ENCODE measurements at regions not wholly inside any gene's neighbourhood (a gene's known extent, or its start where the extent isn't known, plus 50 kb on each side); places are given as distances from the start of the nearest gene placed in this dataset.

DNA sequence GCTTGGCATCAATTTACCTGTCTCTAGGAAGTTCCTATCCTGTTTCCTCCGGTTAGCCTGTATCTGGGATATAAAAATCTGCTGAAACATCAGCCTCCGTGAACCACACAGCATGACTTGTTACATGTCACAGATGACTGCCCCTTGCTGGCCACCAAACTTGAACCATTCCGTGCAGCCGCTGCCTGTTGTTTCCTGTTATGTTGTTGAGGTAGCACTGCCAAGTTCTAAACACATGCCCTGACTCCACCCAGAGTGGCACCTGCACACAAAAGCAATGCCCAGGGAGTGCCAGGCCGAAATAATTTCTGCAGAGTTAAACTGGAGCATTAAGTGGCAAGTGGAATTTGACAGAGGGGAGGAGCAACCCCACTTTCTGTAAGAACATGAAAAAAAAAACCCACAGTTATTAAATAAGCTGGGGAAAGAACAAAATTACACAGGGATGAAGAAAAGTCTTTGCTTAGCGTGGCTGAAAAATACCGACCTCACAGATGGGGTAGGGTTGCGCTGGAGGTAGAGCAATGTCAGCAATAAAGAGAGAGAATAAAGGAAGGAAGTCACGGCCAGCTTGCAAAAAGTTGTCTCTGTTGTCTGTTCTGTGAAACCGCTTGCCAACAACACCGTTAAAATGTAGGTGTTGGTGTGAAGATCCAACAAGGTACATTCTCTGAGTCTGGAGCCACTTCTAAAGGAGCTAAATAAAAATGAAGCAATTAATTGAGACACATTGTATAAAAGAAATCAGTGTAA, 174.6 kb upstream of the CDH13 start:
- Histone ChIP-seq H3K79me2 (ENCODE audit: control insufficient read depth in 1 of 2, insufficient read depth in 2 of 2, low read length in 2 of 2) (no peaks in the 10 kb centered on the region), H3K27me3 (replicated peaks in 1 of 4; ENCODE audit: control insufficient read depth in 3 of 4, extremely low read depth in 1 of 4, insufficient read depth in 3 of 4, low read length in 3 of 4) (peaks cover 0 to 3% (median 0%) of the 10 kb centered on the region in 4 experiments; a peak in 2 of 7 replicates), H4K91ac (replicated peaks; ENCODE audit: insufficient read length, low read length) (no peak overlapping the region), H2BK20ac (ENCODE audit: low read length) (no peak overlapping the region), H3K23me2 (ENCODE audit: low read depth, low read length) (no peaks in the 10 kb centered on the region), H3K4ac (replicated peaks; ENCODE audit: insufficient read length, low read depth, low read length) (no peak overlapping the region), H3K23ac (ENCODE audit: insufficient read length) (no peak overlapping the region), H3K9ac (replicated peaks in 1 of 4; ENCODE audit: extremely low read depth in 1 of 4, low read depth in 3 of 4, low read length in 3 of 4) (no peak overlapping the region), H2BK15ac (ENCODE audit: low read length) (no peak overlapping the region), H3K9me3 (ENCODE audit: insufficient read depth in 2 of 2, low read depth in 1 of 2, low read length in 1 of 2) (no peaks in the 10 kb centered on the region), H4K8ac (ENCODE audit: extremely low read depth, insufficient read depth, low read length) (no peak overlapping the region), H2BK120ac (replicated peaks; ENCODE audit: low read depth, low read length) (no peak overlapping the region), H3K27ac (ENCODE audit: low read depth, low read length) (no peak overlapping the region), H2AFZ (ENCODE audit: low read length) (no peak overlapping the region), H3K14ac (ENCODE audit: insufficient read length) (no peak overlapping the region), H3K36me3 (ENCODE audit: control insufficient read depth in 2 of 4, insufficient read depth in 4 of 4, low read length in 3 of 4) (no peaks in the 10 kb centered on the region), H3K4me2 (ENCODE audit: insufficient read depth in 1 of 2, low read depth in 2 of 2, low read length in 2 of 2) (no peak overlapping the region), H4K20me1 (replicated peaks in 1 of 2; ENCODE audit: control insufficient read depth in 1 of 2, insufficient read depth in 2 of 2, low read length in 2 of 2) (no peaks in the 10 kb centered on the region), H3K4me3 (ENCODE audit: extremely low read depth in 1 of 4, insufficient read depth in 2 of 4, low read depth in 3 of 4, low read length in 4 of 4) (no peak overlapping the region), H3K56ac (replicated peaks; ENCODE audit: insufficient read length, low read depth, low read length) (no peak overlapping the region), H4K5ac (ENCODE audit: insufficient read length, low read depth, low read length) (no peak overlapping the region), H3K18ac (ENCODE audit: extremely low read depth, low read length) (no peak overlapping the region), H2BK12ac (ENCODE audit: low read depth, low read length) (no peak overlapping the region), H3K79me1 (ENCODE audit: low read depth, low read length) (no peaks in the 10 kb centered on the region), H2AK5ac (ENCODE audit: low read depth, low read length) (no peak overlapping the region), H3K4me1 (replicated peaks in 1 of 4; ENCODE audit: control insufficient read depth in 3 of 4, insufficient read depth in 4 of 4, low read length in 3 of 4) (no peaks in the 10 kb centered on the region), H2BK5ac (ENCODE audit: low read depth, low read length) (no peak overlapping the region)
- DNase-seq (ENCODE audit: low read depth in 1 of 2, low spot score in 2 of 2): no peak
- ChIA-PET POLR2A (ENCODE audit: partially characterized antibody) (no interaction called here), CTCF (ENCODE audit: partially characterized antibody) (interaction anchor here (0.9 to 10.1 kb wide), 8 partner anchors 13 to 189 kb away, joined by 3 to 99 read pairs (median 3); no protein-coding TSS in a partner anchor)
- no peak for TF ChIP-seq FOSL1 (IDR thresholded peaks at IDR 0.05; ENCODE audit: insufficient read depth, low read depth, low read length)
- TF ChIP-seq, protein P1, sequence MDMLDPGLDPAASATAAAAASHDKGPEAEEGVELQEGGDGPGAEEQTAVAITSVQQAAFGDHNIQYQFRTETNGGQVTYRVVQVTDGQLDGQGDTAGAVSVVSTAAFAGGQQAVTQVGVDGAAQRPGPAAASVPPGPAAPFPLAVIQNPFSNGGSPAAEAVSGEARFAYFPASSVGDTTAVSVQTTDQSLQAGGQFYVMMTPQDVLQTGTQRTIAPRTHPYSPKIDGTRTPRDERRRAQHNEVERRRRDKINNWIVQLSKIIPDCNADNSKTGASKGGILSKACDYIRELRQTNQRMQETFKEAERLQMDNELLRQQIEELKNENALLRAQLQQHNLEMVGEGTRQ (IDR thresholded peaks at IDR 0.05; ENCODE audit: low read length): no peak
- 91% methylated on average over 11 of the region's 11 CpGs; no CpG with 5 or more reads in 1 of the 2 experiments for WGBS, 2 experiments (ENCODE audit: extremely low coverage in 1 of 2, insufficient coverage in 1 of 2, insufficient read length in 1 of 2, insufficient replicate concordance in 2 of 2, low coverage in 1 of 2, low lambda C conversion rate in 2 of 2, missing lambda C conversion rate in 1 of 2)
- FAIRE-seq: no peak

All from H1 (cell line).